ENCODE measurements at regions not wholly inside any gene's neighbourhood (a gene's known extent, or its start where the extent isn't known, plus 50 kb on each side); places are given as distances from the start of the nearest gene placed in this dataset.

DNA sequence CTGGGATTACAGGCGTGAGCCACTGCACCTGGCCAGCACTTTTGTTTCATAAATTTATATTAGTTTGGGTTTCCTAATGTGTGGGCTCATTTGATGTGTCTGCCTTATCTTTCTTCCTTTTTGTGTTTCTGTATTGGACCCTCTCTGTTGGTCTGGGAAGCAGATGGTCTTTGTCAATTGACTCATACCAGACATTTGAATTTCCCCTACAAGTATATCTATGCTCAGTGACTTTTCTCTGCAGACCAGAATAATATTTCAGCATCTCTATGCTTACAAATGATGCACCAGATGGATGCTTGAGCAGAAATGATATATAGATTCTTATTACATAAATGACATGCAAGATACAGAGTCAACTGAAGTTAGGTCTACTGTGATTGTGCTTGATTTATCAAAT lies 329.9 kb upstream of the SLCO3A1 start:
- ChIA-PET POLR2A (no interaction called here), CTCF (no interaction called here)
- Histone ChIP-seq H3K27me3 (ENCODE audit: control insufficient read depth, insufficient read depth, low read length) (no peaks in the 10 kb centered on the region), H3K4me3 (ENCODE audit: low read depth, low read length) (no peak overlapping the region), H3K36me3 (ENCODE audit: control insufficient read depth, insufficient read depth, low read length) (no peaks in the 10 kb centered on the region)
- no peak for DNase-seq (ENCODE audit: low read depth)
- TF ChIP-seq, protein P1, sequence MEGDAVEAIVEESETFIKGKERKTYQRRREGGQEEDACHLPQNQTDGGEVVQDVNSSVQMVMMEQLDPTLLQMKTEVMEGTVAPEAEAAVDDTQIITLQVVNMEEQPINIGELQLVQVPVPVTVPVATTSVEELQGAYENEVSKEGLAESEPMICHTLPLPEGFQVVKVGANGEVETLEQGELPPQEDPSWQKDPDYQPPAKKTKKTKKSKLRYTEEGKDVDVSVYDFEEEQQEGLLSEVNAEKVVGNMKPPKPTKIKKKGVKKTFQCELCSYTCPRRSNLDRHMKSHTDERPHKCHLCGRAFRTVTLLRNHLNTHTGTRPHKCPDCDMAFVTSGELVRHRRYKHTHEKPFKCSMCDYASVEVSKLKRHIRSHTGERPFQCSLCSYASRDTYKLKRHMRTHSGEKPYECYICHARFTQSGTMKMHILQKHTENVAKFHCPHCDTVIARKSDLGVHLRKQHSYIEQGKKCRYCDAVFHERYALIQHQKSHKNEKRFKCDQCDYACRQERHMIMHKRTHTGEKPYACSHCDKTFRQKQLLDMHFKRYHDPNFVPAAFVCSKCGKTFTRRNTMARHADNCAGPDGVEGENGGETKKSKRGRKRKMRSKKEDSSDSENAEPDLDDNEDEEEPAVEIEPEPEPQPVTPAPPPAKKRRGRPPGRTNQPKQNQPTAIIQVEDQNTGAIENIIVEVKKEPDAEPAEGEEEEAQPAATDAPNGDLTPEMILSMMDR (IDR thresholded peaks at IDR 0.05; ENCODE audit: insufficient read depth, low read depth, low read length) = no peak

DNA sequence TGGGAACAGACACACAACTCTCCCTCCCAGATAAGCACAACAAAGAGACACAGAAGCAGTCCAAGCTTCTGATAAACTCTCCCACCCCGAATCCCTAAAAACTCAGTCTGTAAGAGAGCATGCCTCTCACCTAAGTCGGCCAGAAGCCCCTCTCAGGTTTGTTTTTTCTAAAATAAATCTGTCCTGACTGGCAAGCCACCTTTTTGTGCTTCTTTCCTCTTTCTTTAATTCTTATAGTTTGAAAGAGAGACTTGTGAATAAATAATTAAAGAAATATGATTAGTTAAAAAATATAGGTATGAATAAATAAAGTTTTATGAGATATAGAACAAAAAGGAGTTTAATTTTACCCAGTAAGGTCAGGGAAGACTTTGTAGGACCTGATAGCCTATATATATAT lies 329.0 kb upstream of the SLCO3A1 start:
- no peak for DNase-seq (ENCODE audit: low read depth)
- Histone ChIP-seq H3K36me3 (ENCODE audit: control insufficient read depth, insufficient read depth, low read length) (no peaks in the 10 kb centered on the region), H3K4me3 (ENCODE audit: low read depth, low read length) (no peak overlapping the region), H3K27me3 (ENCODE audit: control insufficient read depth, insufficient read depth, low read length) (no peaks in the 10 kb centered on the region)
- CTCF ChIA-PET = interaction anchor here (1.3 kb wide), 1 partner anchor 222 kb away, joined by 3 read pairs; no protein-coding TSS in a partner anchor
- TF ChIP-seq, protein P1 (IDR thresholded peaks at IDR 0.05; ENCODE audit: insufficient read depth, low read depth, low read length) = no peak
- POLR2A ChIA-PET = no interaction called here

DNA sequence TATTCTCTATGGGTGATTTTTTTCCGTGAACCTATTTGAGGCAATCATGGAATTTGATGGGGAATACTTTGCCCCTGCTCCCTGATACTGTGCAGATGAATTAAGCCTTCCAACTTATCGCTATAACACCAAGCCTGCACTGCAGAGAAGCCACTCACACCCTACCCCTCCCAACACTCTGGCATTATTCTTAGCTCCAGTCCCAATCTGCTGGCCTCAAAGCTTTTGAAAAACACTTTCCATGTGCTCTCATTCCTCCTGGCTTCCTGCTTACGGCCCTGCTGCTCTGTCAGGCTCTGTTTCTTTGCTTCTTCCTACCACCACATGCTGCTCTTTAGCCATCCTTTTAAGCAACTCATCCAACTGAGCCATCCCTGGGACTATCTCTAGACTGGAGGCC lies 327.8 kb upstream of the SLCO3A1 start:
- H3K36me3 ChIP-seq (ENCODE audit: control insufficient read depth, insufficient read depth, low read length) = no peaks in the 10 kb centered on the region
- TF ChIP-seq, protein P1 (IDR thresholded peaks at IDR 0.05; ENCODE audit: insufficient read depth, low read depth, low read length) = no peak
- ChIA-PET POLR2A (no interaction called here), CTCF (interaction anchor here (1.3 kb wide), 1 partner anchor 223 kb away, joined by 3 read pairs; no protein-coding TSS in a partner anchor)
- no peaks in the 10 kb centered on the region for H3K27me3 ChIP-seq (ENCODE audit: control insufficient read depth, insufficient read depth, low read length)
- DNase-seq (ENCODE audit: low read depth) = no peak
- no peak overlapping the region for H3K4me3 ChIP-seq (ENCODE audit: low read depth, low read length)

DNA sequence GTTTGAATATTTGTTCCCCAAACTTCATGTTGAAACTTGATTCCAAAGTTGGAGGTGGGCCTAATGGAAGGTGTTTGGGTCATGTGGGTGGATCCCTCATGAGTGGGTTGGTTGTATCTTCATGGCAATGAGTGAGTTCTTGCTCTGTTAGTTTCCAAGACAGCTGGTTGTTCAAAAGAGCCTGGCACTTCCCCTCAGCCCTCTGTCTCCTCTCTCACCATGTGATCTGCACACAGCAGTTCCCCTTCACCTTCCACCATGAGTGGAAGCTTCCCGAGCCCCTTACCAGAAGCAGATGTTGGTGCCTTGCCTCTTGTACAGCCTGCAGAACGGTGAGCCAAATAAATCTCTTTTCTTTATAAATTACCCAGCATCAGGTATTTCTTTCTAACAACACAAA lies 327.1 kb upstream of the SLCO3A1 start:
- no peaks in the 10 kb centered on the region for H3K27me3 ChIP-seq (ENCODE audit: control insufficient read depth, insufficient read depth, low read length)
- DNase-seq (ENCODE audit: low read depth) = no peak
- H3K36me3 ChIP-seq (ENCODE audit: control insufficient read depth, insufficient read depth, low read length) = no peaks in the 10 kb centered on the region
- ChIA-PET CTCF (no interaction called here), POLR2A (no interaction called here)
- H3K4me3 ChIP-seq (ENCODE audit: low read depth, low read length) = no peak overlapping the region
- TF ChIP-seq, protein P1 (IDR thresholded peaks at IDR 0.05; ENCODE audit: insufficient read depth, low read depth, low read length) = no peak

DNA sequence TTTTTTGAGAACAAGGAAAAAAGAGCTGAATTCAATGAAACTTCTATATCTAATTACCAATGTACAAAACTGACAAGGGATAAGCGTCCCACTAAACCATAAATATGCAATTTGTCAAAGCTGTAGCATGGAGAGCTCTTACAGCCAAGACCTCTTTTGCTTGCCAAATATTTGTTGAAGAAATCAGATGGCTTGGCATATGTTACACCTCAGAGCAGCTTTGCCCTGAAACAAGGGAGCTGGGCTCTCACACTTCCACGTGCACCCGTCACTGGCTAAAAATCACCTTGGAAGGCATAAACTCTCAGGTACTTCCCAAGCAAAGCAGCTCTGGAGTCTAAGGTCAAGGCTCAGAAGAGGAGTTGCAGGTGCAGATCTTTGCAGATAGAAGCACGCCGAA lies 324.7 kb upstream of the SLCO3A1 start:
- DNase-seq (ENCODE audit: low read depth) = no peak
- Histone ChIP-seq H3K36me3 (ENCODE audit: control insufficient read depth, insufficient read depth, low read length) (no peaks in the 10 kb centered on the region), H3K4me3 (ENCODE audit: low read depth, low read length) (no peak overlapping the region), H3K27me3 (ENCODE audit: control insufficient read depth, insufficient read depth, low read length) (no peaks in the 10 kb centered on the region)
- TF ChIP-seq, protein P1 (IDR thresholded peaks at IDR 0.05; ENCODE audit: insufficient read depth, low read depth, low read length) = no peak
- ChIA-PET CTCF (no interaction called here), POLR2A (no interaction called here)
